WTC11 (cell line): ENCODE measurements at regions not wholly inside any gene's neighbourhood (a gene's known extent, or its start where the extent isn't known, plus 50 kb on each side); places are given as distances from the start of the nearest gene placed in this dataset.

Experiments used
- CTCF ChIP-seq: fragments of 200-600 bp; IDR thresholded peaks from 2 replicates; pipeline ENCODE4 v1.8.0; 2022; ENCODE audit warnings: antibody characterized with exemption
- E2F5 ChIP-seq: sonication (generic); formaldehyde crosslinking; IDR thresholded peaks from 2 replicates; pipeline ENCODE4 v1.8.1; 2022; ENCODE audit warnings: mild to moderate bottlenecking, moderate library complexity, missing genetic modification reagents
- ELF4 ChIP-seq: sonication (generic); formaldehyde crosslinking; IDR thresholded peaks from 2 replicates; pipeline ENCODE4 v1.8.1; 2022; ENCODE audit warnings: low read depth, mild to moderate bottlenecking, moderate library complexity, missing genetic modification reagents
- FOXP1 ChIP-seq: sonication (generic); formaldehyde crosslinking; IDR thresholded peaks from 2 replicates; pipeline ENCODE4 v1.8.0; 2022; ENCODE audit warnings: missing genetic modification reagents, mild to moderate bottlenecking, moderate library complexity, borderline replicate concordance
- HMGXB4 ChIP-seq: sonication (generic); formaldehyde crosslinking; IDR thresholded peaks from 2 replicates; pipeline ENCODE4 v1.8.1; 2023; ENCODE audit warnings: mild to moderate bottlenecking, moderate library complexity, missing genetic modification reagents
- KAT7 ChIP-seq: sonication (generic); formaldehyde crosslinking; IDR thresholded peaks from 2 replicates; pipeline ENCODE4 v1.8.1; 2023; ENCODE audit warnings: missing genetic modification reagents, mild to moderate bottlenecking, borderline replicate concordance
- MAX ChIP-seq: sonication (generic); formaldehyde crosslinking; IDR thresholded peaks from 2 replicates; pipeline ENCODE4 v1.8.0; 2022; ENCODE audit warnings: mild to moderate bottlenecking, missing genetic modification reagents
- NR3C1 ChIP-seq: sonication (generic); formaldehyde crosslinking; conservative IDR thresholded peaks from 2 replicates; pipeline ENCODE4 v1.8.1; 2023; ENCODE audit warnings: low read depth, mild to moderate bottlenecking, missing genetic modification reagents
- SOX15 ChIP-seq: fragments of 250-450 bp; sonication (Bioruptor Pico); IDR thresholded peaks from 2 replicates; pipeline ENCODE4 v1.9.0; 2021; ENCODE audit warnings: mild to moderate bottlenecking
- USF2 ChIP-seq: sonication (generic); formaldehyde crosslinking; IDR thresholded peaks from 2 replicates; pipeline ENCODE4 v1.8.1; 2023; ENCODE audit warnings: mild to moderate bottlenecking, missing genetic modification reagents, moderate library complexity

- no peak for TF ChIP-seq MAX
- no peak for TF ChIP-seq CTCF
- no peak for TF ChIP-seq FOXP1 (CRISPR knock-in tag)
- TF ChIP-seq HMGXB4 (CRISPR knock-in tag) = no peak
- TF ChIP-seq NR3C1 (CRISPR knock-in tag) = no peak
- no peak for TF ChIP-seq E2F5 (CRISPR knock-in tag)
- no peak for TF ChIP-seq ELF4 (CRISPR knock-in tag)
- no peak for TF ChIP-seq KAT7 (CRISPR knock-in tag)
- no peak for TF ChIP-seq USF2 (CRISPR knock-in tag)
- TF ChIP-seq SOX15 (CRISPR knock-in tag) = no peak
These were observed 53.4 kb upstream of the PWP1 start for GRCh38 chr12:107632246-107632645.
